GM21717 (cell line): ENCODE measurements at regions not wholly inside any gene's neighbourhood (a gene's known extent, or its start where the extent isn't known, plus 50 kb on each side); places are given as distances from the start of the nearest gene placed in this dataset.
A peak's percentile ranks its signal among the peaks of the same experiment; 100 is the strongest.

Experiments used
- ATAC-seq: cut with Tn5 transposase; IDR thresholded peaks from one replicate; pipeline ENCODE4 v1.9.1; 2021; ENCODE audit warnings: mild to moderate bottlenecking, moderate library complexity; ENCODE audit not compliant: unreplicated experiment

DNA sequence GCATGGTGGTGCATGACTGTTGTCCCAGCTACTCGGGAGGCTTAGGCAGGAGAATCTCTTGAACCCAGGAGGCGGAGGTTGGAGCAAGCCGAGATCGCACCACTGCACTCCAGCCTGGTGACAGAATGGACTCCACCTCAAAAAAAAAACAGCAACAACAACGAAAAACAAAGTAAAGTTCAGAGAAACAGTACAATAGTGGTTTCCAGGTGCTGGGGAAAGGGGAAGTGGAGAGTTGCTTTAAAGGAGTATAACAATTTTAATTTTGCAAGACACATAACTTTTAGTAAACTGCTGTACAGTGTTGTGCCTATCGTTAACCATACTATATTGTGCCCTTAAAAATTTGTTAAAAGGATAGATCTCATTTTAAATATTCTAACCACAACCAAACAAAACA, 662.7 kb upstream of the POT1 start:
- ATAC-seq: no peak

DNA sequence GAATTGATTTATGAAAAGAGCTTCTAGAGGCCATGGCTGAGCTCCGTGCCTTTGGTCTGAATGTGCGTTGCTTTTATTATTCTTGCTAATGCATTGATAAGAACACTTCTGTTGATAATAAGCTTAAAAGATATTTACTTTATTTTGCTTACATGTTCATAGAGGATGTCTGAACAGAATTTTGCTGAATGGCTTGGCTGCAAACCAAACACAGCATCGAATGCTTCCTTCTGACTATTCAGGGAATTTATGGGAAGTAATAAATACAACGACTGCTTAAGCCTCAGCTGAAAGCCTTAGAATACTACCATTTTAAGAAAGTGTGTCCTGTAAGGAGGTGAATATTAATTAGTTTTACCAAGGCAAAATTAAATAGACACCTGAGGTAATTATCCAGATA, 643.5 kb upstream of the POT1 start:
- ATAC-seq: no peak

DNA sequence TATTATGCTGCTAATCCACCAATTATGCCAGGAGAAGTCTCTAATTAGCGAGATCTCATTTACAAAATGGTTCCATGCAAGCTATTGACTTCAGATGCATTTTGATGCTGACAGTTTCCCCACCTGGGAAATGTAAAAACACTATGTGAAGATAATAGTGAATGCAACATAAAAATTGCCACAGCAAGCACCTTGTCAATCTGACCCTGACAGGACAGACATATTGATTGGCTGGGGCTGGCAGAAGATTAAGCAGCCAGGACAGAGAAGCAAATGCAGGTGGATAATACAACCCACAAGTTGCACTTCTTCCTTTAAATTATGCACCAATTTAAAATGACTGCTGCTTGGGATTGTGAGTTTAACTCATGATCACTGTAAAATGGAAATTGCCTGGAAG, 642.8 kb upstream of the POT1 start:
- no peak for ATAC-seq

DNA sequence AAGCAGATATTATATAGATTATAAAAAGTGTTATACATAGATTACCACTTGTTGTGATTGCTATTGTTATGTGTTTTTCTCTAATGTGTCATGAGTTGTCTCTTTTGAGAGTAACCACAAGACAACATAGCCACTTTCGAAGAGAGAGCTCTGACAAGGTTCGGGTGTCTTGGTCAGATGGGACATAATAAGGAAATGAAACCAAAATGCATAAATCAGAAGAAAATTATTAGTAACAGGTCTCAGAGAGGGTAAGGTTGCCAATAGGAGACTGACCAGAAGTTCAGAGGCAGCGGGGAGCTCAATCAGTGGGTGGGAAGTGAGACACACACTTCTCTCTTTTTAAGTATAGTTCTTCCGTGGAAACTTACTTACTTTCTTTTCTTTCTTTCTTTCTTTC, 639.2 kb upstream of the POT1 start:
- peak; percentile 91 for ATAC-seq

DNA sequence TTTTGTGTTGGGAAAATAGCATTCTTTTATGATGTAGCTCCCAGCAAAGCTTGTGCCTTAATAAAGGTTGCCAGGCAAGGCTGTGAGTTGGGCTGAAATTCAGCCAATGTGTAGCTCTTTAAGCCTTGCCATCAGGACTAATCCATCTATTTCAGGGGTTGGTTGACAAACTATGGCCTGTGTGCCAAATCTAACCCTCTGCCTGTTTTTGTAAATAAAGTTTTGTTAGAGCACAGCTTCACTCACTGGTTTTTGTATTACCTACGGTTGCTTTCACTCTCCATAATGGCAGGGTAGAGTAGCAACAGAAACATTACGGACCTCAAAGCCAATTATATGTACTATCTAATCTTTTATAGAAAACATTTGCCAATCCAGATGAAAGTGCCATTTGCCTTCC, 638.1 kb upstream of the POT1 start:
- no peak for ATAC-seq

DNA sequence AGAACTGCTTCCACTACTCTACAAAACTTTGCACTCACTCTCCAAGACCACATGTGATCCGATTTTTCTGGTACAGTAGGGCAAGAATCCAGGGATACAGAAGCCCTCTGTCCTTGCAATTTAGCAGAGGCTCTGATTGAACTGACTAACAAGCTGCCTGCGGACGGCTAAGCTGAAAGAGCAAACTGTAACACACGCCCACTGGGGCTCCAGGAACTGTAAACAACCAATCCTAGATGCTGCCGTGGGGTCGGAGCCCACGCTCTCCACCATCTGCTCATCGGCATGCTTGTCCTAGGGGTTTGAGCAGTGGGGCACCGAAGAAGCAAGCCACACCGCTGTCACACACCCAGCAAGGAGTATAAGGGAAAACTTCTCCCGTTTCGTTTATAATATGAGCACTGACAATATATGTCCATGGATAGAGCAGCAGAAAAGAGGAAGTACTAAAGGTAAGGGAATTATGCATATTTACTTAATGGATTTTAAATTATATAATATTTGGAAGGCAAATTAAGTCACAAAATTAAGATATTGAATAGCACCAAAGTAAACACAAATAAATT, 634.4 kb upstream of the POT1 start:
- no peak for ATAC-seq

GRCh38 chr7:125563557-125563956, 633.9 kb upstream of the POT1 start:
- ATAC-seq: no peak

DNA sequence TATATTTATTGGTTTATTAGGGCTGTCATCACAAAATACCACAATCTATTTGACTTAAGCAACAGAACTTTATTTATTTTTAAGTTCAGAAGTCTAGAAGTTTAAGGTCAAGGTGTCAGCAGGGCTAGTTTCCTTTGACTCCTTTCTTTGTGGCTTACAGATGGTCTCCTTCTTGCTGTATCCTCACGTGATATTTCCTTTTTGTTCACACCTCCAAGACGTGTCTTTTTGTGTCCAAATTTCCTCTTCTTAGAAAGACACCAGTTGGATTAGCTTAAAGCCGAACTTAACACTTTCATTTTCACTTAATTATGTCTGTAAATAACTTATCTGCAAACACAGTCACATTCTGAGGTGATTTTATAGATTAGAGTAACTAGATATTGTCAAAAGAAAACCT, 631.4 kb upstream of the POT1 start:
- no peak for ATAC-seq

DNA sequence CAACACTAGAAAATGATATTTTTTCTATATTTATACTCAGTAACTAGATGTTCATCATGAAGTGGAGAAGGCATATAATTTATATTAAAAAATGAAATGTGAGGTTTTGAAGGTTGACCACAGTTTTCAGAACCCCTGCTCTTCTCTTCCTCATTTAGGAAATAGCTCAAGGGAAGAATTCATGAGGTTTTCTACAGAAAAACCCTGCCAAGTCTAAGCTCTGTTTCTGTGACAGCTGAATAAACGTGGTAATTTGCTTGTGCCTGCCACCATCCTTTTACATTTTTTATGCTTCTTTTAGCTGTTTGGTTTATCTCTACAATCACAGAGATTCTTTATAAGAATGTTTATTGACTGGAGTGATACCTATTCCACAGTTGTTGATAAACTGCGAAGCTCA, 630.3 kb upstream of the POT1 start:
- no peak for ATAC-seq

DNA sequence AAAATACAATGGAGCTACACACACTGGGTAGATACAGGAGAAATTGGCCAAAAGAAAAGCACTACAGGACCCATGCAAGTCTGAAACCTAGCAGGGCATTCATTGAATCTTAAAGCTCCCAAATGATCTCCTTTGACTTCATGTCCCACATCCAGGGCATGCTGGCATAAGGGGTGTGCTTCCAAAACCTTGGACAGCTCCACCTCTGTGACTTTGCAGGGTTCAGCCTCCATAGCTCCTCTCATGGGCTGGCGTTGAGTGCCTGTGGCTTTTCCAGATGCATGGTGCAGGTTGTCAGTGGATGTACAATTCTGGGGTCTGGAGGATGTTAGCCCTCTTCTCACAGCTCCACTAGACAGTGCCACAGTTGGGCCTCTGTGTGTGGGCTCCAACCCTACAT, 626.3 kb upstream of the POT1 start:
- ATAC-seq: no peak

- ATAC-seq: no peak
Observed at GRCh38 chr7:125551008-125551407, 621.4 kb upstream of the POT1 start.

GRCh38 chr7:125547505-125547904, 617.9 kb upstream of the POT1 start:
- ATAC-seq: no peak

DNA sequence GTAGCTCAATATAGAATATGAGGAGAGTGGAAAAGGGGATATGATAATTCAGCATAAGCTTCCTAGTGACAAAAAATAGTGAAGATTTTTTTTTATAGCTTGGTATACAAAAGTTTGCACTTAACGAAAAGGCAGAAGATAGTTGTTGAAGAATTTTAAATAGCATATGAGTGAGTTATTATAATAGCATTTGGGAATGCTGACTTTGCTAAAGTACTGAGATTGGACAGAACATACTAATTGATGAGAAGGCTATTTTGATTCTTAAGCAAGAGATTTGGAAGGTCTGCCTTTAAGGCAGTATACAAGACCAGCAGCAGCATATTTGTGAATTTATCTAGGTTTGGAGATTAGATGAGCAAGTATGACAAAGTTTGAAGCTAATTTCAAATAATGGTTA, 600.9 kb upstream of the POT1 start:
- ATAC-seq: no peak

GRCh38 chr7:125529249-125529648, 599.6 kb upstream of the POT1 start:
- no peak for ATAC-seq

- no peak for ATAC-seq
Observed at GRCh38 chr7:125526958-125527357, 597.3 kb upstream of the POT1 start.

DNA sequence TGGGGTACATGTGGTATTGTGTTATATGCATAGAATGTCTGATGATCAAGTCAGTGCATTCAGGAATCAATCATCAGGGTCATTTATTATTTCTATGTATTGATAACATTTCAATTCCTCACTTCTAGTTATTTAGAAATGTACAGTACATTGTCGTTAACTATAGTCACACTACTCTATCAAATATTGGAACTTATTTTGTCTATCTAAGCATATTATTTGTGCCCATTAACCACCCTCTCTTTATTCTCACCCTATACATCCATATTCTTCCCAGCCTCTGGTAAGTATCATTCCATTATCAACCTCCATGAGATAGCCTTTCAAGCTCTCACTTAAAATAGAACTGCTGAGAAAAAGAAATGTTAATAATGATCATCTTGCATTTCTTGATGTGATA, 596.5 kb upstream of the POT1 start:
- ATAC-seq: no peak

GRCh38 chr7:125516194-125516593, 586.6 kb upstream of the POT1 start:
- ATAC-seq: no peak

DNA sequence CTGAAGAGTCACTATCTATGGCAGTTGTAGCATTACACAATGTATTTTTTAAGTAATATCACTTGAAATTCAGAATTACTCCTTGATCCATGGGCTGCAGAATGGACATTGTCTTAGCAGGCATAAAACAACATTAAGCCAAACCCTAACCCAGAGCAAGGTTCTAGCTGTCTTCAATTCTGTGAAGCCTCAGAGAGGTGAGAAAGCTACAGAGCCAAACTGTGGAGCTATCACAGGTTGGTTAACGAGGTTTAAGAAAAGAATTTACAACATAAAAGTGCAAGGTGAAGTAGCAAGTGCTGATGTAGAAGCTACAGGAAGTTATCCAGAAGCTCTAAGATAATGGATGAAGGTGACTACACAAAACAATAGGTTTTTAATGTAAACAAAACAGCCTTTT, 582.7 kb upstream of the POT1 start:
- ATAC-seq: no peak

- no peak for ATAC-seq
Observed at GRCh38 chr7:125511310-125511709, 581.7 kb upstream of the POT1 start.

DNA sequence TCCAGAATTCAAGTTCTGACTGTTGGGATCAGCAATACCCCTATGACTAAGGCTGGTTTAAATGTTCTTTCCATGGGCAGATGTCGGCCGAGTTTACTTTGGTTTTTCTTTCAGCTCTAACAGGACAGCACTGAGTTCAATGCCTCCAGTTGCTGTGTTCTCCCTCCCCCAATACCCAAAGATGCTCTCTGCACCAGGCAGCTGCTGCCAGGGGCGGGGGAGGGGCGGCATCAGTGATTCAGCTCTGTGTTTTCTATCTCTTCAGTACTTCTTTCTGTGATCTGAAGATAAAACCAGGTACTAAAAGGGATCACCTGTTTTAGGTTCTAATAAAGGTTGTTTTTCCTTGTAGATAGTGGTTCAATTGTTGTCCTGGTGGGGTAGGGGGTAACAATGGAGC, 576.7 kb upstream of the POT1 start:
- ATAC-seq: no peak

- no peak for ATAC-seq
Observed at GRCh38 chr7:125504848-125505247, 575.2 kb upstream of the POT1 start.

DNA sequence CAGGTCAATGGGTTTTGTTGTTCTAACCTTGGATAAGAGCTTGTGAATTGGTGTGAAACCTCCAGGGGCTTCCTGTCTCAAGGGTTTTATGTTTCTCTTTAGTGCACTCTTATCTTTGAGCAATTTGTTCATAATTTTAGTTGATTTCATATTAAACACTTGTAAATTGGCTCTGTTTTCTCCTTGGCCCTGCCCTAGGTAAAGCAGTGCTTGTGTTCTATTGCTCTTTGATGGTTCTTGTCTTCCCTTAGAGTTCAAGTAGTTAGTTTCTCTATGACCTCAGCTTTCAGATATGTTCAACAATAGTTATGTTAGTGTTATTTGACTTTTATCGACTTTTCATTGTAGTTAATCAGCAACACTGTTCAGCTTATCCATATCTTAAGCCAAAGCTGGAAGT, 566.4 kb upstream of the POT1 start:
- ATAC-seq: no peak

DNA sequence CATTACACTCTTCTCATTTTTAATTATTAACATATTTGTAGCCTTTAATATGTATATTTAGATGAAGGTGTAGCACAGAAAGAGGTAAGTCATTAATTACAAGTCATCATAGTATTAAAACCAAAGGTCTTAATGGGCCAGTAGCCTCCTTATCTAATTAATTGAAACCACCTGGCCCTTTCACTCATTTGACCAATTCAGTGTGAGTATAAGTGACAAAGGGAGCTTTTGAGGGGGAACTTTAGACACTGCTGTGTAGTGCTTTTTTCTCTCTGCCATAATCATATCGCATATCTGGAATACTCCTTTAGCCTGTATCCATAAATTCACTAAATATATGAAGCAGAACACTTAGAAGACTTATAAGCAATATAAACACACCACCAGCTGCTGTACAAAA, 562.9 kb upstream of the POT1 start:
- no peak for ATAC-seq

GRCh38 chr7:125491137-125491536, 561.5 kb upstream of the POT1 start:
- no peak for ATAC-seq
